Gastrocnemius medialis (tissue), 4 donors: ENCODE measurements at regions not wholly inside any gene's neighbourhood (a gene's known extent, or its start where the extent isn't known, plus 50 kb on each side); places are given as distances from the start of the nearest gene placed in this dataset.

Experiments used
- ATAC-seq, 2 donors: fragments of 150-250 bp; one replicate each; pipeline ENCODE4 v1.9.1; 2016
- DNase-seq, 2 donors: peaks; one replicate each; pipeline ENCODE4 v3.0.0-alpha.2; 2019
- H3K27ac ChIP-seq, 4 donors: fragments of 200-600 bp; sonication (generic); 1 replicate in 1 of 4; 2 replicates in 3 of 4; pipeline ENCODE4 v1.5.1; 2016 to 2018; ENCODE audit warnings: mild to moderate bottlenecking in 2 of 4, moderate library complexity in 1 of 4
- H3K27me3 ChIP-seq, 3 donors: fragments of 200-600 bp; sonication (generic) in 2 of 3; 1 replicate in 1 of 3; 2 replicates in 2 of 3; pipeline versions ENCODE4 v1.5.1 to v1.6.0; 2016 to 2019; ENCODE audit warnings: mild to moderate bottlenecking in 1 of 3, moderate library complexity in 1 of 3
- H3K36me3 ChIP-seq, 2 donors: fragments of 200-600 bp; sonication (generic) in 1 of 2; one replicate each; pipeline ENCODE4 v1.5.1; 2017 to 2018
- H3K4me1 ChIP-seq, 2 donors: fragments of 200-600 bp; sonication (generic) in 1 of 2; one replicate each; pipeline ENCODE4 v1.5.1; 2016 to 2017; ENCODE audit warnings: mild to moderate bottlenecking in 2 of 2
- H3K4me3 ChIP-seq, 4 donors: fragments of 200-600 bp; sonication (generic) in 3 of 4; 1 replicate in 1 of 4; 2 replicates in 3 of 4; pipeline ENCODE4 v1.5.1; 2016 to 2019; ENCODE audit warnings: mild to moderate bottlenecking in 2 of 4
- H3K9me3 ChIP-seq, 3 donors: fragments of 200-600 bp; sonication (generic) in 2 of 3; 1 replicate in 1 of 3; 2 replicates in 2 of 3; pipeline ENCODE4 v1.5.1; 2016 to 2019
- CTCF ChIP-seq, 5 experiments: fragments of 450-650 bp in 3 of 5; fragments of 200-600 bp in 2 of 5; sonication (generic) in 2 of 5; IDR thresholded peaks in 4 of 5; conservative IDR thresholded peaks in 1 of 5; 1 replicate in 4 of 5; 2 replicates in 1 of 5; pipeline ENCODE4 v1.5.1; 2016 to 2019; ENCODE audit warnings: antibody characterized with exemption in 5 of 5, mild to moderate bottlenecking in 3 of 5, moderate library complexity in 3 of 5
- POLR2A ChIP-seq, 2 donors: fragments of 450-650 bp; IDR thresholded peaks; one replicate each; pipeline ENCODE4 v1.6.1; 2017; ENCODE audit warnings: antibody characterized with exemption in 2 of 2, mild to moderate bottlenecking in 2 of 2, moderate library complexity in 2 of 2
- in situ Hi-C, 4 donors: fragments of 200-750 bp; cut with MboI; loops; one replicate each; pipeline versions ENCODE4 v1.15.0 to v1.8.0; 2017; ENCODE audit warnings: low sequenced_read_pairs in 4 of 4
- intact Hi-C: fragments of 100-400 bp; cut with DNase I; formaldehyde crosslinking; loops from one replicate; pipeline ENCODE4 v1.15.1; 2023; ENCODE audit warnings: low total_unique reads

DNA sequence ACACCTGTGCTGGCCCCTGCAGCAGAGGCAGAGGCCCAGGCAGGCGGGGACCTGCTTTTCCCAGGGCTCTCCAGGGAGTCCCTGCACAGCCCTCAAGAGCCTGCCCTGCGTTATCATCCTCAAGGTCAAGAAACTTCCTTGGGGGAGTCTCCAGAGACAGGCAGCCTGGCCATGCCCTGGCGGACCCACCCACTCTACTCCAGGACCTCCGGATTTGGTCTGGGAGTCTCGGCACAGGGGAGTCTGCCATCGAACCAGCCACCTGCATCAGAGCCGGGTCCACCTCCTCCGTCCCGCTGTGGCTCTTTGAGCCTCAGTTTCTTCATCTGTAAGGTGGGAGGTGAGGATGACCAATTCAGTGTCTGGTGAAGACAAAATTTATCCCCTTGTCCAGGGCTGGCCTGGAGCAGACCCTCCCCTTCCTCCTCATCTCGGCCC is 75.3 kb upstream of the TNRC6C start:
- H3K9me3 ChIP-seq: no peaks in the 10 kb centered on the region
- TF ChIP-seq POLR2A (IDR thresholded peaks at IDR 0.05): no peak
- no peak for TF ChIP-seq CTCF (IDR thresholded peaks at IDR 0.05 in 4 of 5, conservative IDR thresholded peaks at IDR 0.05 in 1 of 5)
- peaks cover 21 to 26% of the 10 kb centered on the region in 2 donors for H3K4me1 ChIP-seq
- DNase-seq: no peak
- in situ Hi-C loops (no loop called here), intact Hi-C loops (no loop called here)
- H3K4me3 ChIP-seq: no peak overlapping the region
- no peaks in the 10 kb centered on the region for H3K27me3 ChIP-seq
- no peak overlapping the region for H3K27ac ChIP-seq
- no peaks in the 10 kb centered on the region for H3K36me3 ChIP-seq
- ATAC-seq: no peak

- Histone ChIP-seq H3K36me3 (no peaks in the 10 kb centered on the region), H3K27me3 (no peaks in the 10 kb centered on the region), H3K4me1 (peaks cover 21 to 28% of the 10 kb centered on the region in 2 donors), H3K9me3 (no peaks in the 10 kb centered on the region), H3K27ac (no peak overlapping the region), H3K4me3 (no peak overlapping the region)
- in situ Hi-C loops: no loop called here
- DNase-seq (no peak), ATAC-seq (no peak)
- TF ChIP-seq POLR2A (IDR thresholded peaks at IDR 0.05): no peak
- no peak for TF ChIP-seq CTCF (IDR thresholded peaks at IDR 0.05 in 4 of 5, conservative IDR thresholded peaks at IDR 0.05 in 1 of 5)
- intact Hi-C loops: no loop called here
These were observed 74.5 kb upstream of the TNRC6C start for GRCh38 chr17:77884019-77884418.

- no peaks in the 10 kb centered on the region for H3K27me3 ChIP-seq
- H3K4me3 ChIP-seq: no peak overlapping the region
- in situ Hi-C loops: no loop called here
- peaks cover 21 to 28% of the 10 kb centered on the region in 2 donors for H3K4me1 ChIP-seq
- ATAC-seq (no peak), DNase-seq (no peak)
- no peaks in the 10 kb centered on the region for H3K36me3 ChIP-seq
- no peak overlapping the region for H3K27ac ChIP-seq
- intact Hi-C loops: loop anchor here (5.0 kb wide), 3 partner anchors 53 to 563 kb away; no protein-coding TSS in a partner anchor
- no peak for TF ChIP-seq POLR2A (IDR thresholded peaks at IDR 0.05)
- TF ChIP-seq CTCF (IDR thresholded peaks at IDR 0.05 in 4 of 5, conservative IDR thresholded peaks at IDR 0.05 in 1 of 5): no peak
- H3K9me3 ChIP-seq: no peaks in the 10 kb centered on the region
These were observed 73.4 kb upstream of the TNRC6C start for GRCh38 chr17:77884967-77885641.

DNA sequence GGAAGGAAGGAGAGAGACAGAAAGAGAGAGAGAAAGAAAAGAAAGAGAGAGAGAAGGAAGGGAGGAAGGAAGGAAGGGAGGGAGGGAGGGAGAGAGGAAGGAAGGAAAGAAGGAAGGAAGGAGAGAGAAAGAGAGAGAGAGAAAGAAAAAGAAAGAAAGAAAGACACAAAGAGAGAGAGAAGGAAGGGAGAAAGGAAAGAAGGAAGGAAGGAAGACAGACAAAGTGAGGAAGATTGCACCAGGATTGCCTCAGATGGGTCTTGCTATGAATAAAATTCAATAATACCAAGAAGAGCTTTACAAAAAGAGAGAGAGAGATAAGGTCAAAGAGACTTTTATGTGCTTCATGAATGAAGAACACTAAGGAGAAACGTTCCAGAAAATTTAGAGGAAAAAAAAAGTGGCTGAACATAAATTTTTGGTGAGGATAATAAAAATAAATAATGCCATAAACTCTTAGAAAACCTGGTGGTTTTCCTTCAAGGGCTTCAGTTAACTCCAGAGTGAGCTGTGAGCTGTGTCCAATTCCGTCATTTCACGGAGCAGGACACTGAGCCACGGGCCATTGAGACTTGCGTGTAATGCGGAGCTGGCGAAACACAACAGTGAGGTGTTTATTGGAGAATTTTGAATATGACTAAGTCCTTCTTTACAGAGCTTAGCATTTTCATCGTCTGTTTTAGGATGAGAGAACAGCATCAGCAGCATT is 72.7 kb upstream of the TNRC6C start:
- in situ Hi-C loops (no loop called here), intact Hi-C loops (loop anchor here (2.0 to 5.0 kb wide), 4 partner anchors 54 to 564 kb away; partner anchors contain the start of gene TNRC6C)
- H3K27me3 ChIP-seq: no peaks in the 10 kb centered on the region
- no peak overlapping the region for H3K27ac ChIP-seq
- H3K4me3 ChIP-seq: no peak overlapping the region
- no peak for TF ChIP-seq POLR2A (IDR thresholded peaks at IDR 0.05)
- TF ChIP-seq CTCF (IDR thresholded peaks at IDR 0.05 in 4 of 5, conservative IDR thresholded peaks at IDR 0.05 in 1 of 5): no peak
- ATAC-seq (no peak), DNase-seq (no peak)
- peaks cover 17 to 28% of the 10 kb centered on the region in 2 donors for H3K4me1 ChIP-seq
- no peaks in the 10 kb centered on the region for H3K9me3 ChIP-seq
- no peaks in the 10 kb centered on the region for H3K36me3 ChIP-seq
